DOHH2 (cell line): ENCODE measurements at regions not wholly inside any gene's neighbourhood (a gene's known extent, or its start where the extent isn't known, plus 50 kb on each side); places are given as distances from the start of the nearest gene placed in this dataset.

ENCODE experiments used
- EZH2phosphoT487 ChIP-seq: fragments of 200-600 bp; sonication (generic); IDR thresholded peaks from 2 replicates; pipeline ENCODE4 v1.6.1; 2017; ENCODE audit warnings: borderline replicate concordance, mild to moderate bottlenecking, antibody characterized with exemption, low read length, moderate library complexity, mixed read lengths
- TF ChIP-seq, protein P1 (sequence below): fragments of 200-600 bp; sonication (generic); IDR thresholded peaks from one replicate; pipeline ENCODE4 v1.5.1; 2014; ENCODE audit warnings: antibody characterized with exemption, mild to moderate bottlenecking, low read depth, low read length; ENCODE audit not compliant: poor library complexity, severe bottlenecking

DNA sequence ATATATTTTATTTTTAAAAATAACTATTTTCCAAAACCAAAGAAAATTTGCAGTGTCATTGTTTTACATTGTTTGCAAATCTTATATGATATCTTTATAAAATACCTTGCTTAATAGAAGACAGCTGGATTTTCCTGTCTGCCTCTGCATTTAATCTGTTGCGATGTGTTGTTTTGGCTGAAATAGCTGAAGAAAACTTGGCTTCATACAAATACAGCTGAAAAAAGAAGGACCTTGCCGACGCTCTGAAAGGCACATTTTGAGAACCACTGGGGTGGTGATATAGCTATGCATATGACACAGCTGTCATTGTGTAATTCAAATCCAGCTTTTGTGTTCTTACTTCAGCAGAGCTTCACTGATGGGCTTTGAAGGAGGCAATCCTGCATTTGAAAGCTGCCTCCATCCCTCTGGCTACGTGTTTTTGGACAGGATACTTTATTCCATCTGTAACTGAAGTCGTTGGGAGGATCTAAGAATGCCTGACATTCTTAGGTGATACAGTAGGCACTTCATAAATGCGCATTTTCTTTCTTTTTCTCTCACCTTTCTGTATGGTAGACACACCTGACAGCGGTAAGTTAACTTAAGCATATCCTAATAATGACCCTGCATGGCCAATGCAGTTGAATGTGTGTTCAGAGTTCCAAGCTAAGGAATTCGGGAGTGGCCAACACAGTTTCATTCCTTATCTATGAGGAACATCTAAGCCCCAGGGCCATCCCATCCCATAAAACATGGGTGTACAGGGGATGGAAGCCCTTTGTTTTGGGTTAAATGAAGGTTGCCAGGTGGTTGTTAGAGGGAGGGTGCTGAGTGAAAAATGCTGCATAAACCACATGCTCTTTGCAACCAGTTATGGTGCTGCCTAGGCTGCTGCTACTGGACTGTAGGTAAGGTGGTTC is 213.0 kb downstream of the TFAP2A start:
- no peak for TF ChIP-seq EZH2phosphoT487
- TF ChIP-seq, protein P1, sequence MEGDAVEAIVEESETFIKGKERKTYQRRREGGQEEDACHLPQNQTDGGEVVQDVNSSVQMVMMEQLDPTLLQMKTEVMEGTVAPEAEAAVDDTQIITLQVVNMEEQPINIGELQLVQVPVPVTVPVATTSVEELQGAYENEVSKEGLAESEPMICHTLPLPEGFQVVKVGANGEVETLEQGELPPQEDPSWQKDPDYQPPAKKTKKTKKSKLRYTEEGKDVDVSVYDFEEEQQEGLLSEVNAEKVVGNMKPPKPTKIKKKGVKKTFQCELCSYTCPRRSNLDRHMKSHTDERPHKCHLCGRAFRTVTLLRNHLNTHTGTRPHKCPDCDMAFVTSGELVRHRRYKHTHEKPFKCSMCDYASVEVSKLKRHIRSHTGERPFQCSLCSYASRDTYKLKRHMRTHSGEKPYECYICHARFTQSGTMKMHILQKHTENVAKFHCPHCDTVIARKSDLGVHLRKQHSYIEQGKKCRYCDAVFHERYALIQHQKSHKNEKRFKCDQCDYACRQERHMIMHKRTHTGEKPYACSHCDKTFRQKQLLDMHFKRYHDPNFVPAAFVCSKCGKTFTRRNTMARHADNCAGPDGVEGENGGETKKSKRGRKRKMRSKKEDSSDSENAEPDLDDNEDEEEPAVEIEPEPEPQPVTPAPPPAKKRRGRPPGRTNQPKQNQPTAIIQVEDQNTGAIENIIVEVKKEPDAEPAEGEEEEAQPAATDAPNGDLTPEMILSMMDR, result no peak
